ENCODE measurements at regions not wholly inside any gene's neighbourhood (a gene's known extent, or its start where the extent isn't known, plus 50 kb on each side); places are given as distances from the start of the nearest gene placed in this dataset.
"Not testable (repeated sequence)": the region's sequence is repeated elsewhere in the genome, so short reads cannot be mapped to it uniquely, and the experiment has no call there.

GRCh38 chr6:128580224-128581110, 60.1 kb upstream of the PTPRK start:
- Mint-ChIP-seq H3K9me3 (no peaks in the 10 kb centered on the region), H3K4me3 (no peak overlapping the region), H3K27ac (no peak overlapping the region), H3K36me3 (no peaks in the 10 kb centered on the region), H3K27me3 (no peaks in the 10 kb centered on the region), H3K4me1 (peaks cover 3% of the 10 kb centered on the region)
- POLR2A ChIA-PET = no interaction called here
- DNase-seq = no peak
- no peak for ATAC-seq (ENCODE audit: low read depth)

- H3K27ac Mint-ChIP-seq; H3K4me3 Mint-ChIP-seq; H3K4me1 Mint-ChIP-seq; ATAC-seq (ENCODE audit: low read depth); H3K36me3 Mint-ChIP-seq; H3K27me3 Mint-ChIP-seq; POLR2A ChIA-PET; H3K9me3 Mint-ChIP-seq; DNase-seq: not testable (repeated sequence)
These were observed 54.9 kb upstream of the PTPRK start for GRCh38 chr6:128575254-128575653.

DNA sequence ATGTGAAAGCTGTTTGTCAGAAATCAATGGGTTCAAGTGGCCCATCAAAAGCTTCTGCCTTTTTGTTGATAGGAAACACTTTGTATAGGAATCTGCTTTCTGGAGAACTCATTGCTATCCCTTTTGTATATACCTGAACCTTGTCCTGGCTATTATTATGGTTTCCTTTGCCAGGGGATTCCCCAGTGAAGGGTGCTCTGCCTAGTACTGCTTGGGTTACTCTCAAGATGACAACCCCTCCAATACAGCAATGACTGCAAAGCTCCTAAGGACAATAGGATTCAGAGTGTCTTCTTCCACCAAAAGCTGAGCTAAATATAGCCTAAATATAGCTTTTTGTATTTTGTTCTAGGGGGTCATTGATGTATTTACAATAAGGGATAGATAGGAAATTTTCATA, 54.0 kb upstream of the PTPRK start:
- POLR2A ChIA-PET = no interaction called here
- DNase-seq (no peak), ATAC-seq (ENCODE audit: low read depth) (no peak)
- peaks cover 3% of the 10 kb centered on the region for H3K4me1 Mint-ChIP-seq
- H3K27ac Mint-ChIP-seq = no peak overlapping the region
- no peak overlapping the region for H3K4me3 Mint-ChIP-seq
- H3K27me3 Mint-ChIP-seq = no peaks in the 10 kb centered on the region
- no peaks in the 10 kb centered on the region for H3K9me3 Mint-ChIP-seq
- H3K36me3 Mint-ChIP-seq = no peaks in the 10 kb centered on the region

DNA sequence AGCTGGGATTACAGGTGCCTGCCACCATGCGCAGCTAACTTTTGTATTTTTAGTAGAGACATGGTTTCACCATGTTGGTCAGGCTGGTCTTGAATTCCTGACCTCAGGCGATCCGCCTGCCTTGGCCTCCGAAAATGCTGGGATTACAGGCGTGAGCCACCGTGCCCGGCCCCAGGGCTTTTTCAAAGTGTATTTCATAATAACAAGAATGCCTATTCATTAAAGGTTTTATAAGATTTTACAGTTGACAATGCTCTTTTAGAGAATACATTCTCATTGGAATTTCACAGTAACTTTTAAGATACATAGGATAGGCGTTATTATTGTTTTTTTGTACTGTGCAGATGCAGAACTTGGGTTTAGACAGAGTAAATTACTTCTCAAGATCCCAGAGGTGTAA, 52.6 kb upstream of the PTPRK start:
- Mint-ChIP-seq H3K9me3 (no peaks in the 10 kb centered on the region), H3K4me3 (no peak overlapping the region), H3K4me1 (peaks cover 3% of the 10 kb centered on the region), H3K27ac (no peak overlapping the region), H3K27me3 (no peaks in the 10 kb centered on the region), H3K36me3 (no peaks in the 10 kb centered on the region)
- POLR2A ChIA-PET = no interaction called here
- ATAC-seq (ENCODE audit: low read depth) (no peak), DNase-seq (no peak)

GRCh38 chr6:128572294-128572693, 51.9 kb upstream of the PTPRK start:
- H3K4me3 Mint-ChIP-seq = no peak overlapping the region
- peaks cover 3% of the 10 kb centered on the region for H3K4me1 Mint-ChIP-seq
- DNase-seq (no peak), ATAC-seq (ENCODE audit: low read depth) (no peak)
- no peak overlapping the region for H3K27ac Mint-ChIP-seq
- no peaks in the 10 kb centered on the region for H3K9me3 Mint-ChIP-seq
- no peaks in the 10 kb centered on the region for H3K36me3 Mint-ChIP-seq
- no peaks in the 10 kb centered on the region for H3K27me3 Mint-ChIP-seq
- POLR2A ChIA-PET = no interaction called here

DNA sequence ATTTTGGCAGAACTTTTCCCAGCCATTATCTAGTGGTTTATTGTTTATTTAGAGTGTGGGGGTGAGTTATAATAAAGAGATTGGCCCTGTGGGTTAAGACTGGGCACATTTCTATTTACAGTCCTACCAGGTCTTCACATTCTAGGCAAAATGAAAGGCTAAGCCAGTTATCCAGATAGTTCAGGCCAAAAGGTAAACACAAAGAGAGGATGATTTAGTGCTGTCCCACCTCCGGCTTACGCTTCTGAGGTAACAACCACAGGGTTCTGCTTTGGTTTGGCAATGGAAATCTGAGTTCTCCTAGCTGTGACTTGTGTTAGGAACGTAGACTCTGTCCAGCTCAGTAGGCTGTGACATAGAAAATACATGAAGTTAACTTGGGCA, 50.3 kb upstream of the PTPRK start:
- no peaks in the 10 kb centered on the region for H3K9me3 Mint-ChIP-seq

DNA sequence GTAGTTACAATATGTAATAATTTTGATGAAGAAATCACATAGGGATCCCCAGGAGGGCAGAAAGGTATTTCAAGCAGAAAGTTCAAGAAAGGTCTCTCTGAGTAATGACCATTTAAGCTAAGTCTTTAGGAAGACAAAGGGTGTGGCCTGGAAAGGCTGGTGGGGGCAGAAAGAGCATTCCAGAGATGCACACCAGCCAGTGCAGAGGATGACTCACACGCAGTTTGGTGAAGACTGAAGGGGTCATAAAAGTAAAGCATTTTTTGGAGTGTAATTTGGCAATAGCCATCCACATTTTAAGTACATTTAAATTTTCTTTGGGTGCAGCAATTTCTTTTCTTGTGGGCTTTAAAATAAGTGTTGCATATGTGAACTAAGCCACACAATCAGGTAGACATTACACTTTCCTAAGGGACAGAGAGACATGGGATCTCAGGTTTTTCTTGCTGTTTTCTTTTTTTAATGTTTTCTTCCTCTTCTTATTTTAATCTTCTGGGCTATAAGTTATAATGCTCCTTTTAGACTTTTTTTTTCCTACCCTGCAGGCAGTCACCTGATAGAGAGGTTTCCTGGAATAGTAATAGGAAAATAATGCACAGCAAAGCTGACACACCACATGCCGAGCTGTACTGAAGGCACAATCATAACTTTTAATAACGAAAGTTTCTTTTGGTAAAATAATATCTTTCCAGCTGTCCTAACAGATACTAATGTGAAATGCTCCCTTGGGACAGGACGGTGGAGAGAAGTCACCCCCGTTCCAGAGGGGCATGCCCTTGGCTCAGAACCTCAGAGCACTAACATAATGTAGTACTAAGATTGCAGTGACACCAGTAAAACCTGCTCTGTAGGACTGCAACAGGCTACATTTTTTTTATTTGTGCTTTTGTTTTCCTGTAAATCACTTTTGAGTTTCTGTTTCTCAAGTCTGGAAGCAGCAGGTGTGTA, 49.6 kb upstream of the PTPRK start:
- no peaks in the 10 kb centered on the region for H3K27me3 Mint-ChIP-seq
- no peak for DNase-seq
- no peaks in the 10 kb centered on the region for H3K36me3 Mint-ChIP-seq
- no peak overlapping the region for H3K27ac Mint-ChIP-seq
- POLR2A ChIA-PET = no interaction called here
- no peak for ATAC-seq (ENCODE audit: low read depth)
- no peaks in the 10 kb centered on the region for H3K9me3 Mint-ChIP-seq
- H3K4me1 Mint-ChIP-seq = no peaks in the 10 kb centered on the region
- no peak overlapping the region for H3K4me3 Mint-ChIP-seq

More for the DNA sequence above, 50.3 kb upstream of the PTPRK start:
- POLR2A ChIA-PET = no interaction called here
- Mint-ChIP-seq H3K27ac (no peak overlapping the region), H3K36me3 (no peaks in the 10 kb centered on the region), H3K4me1 (no peaks in the 10 kb centered on the region), H3K4me3 (no peak overlapping the region), H3K27me3 (no peaks in the 10 kb centered on the region)
- no peak for DNase-seq
- no peak for ATAC-seq (ENCODE audit: low read depth)

Measured in activated naive CD8-positive, alpha-beta T cell treated with anti-CD3 and anti-CD28 coated beads, Interleukin-2, amount 10 ng/mL, durations not matched to agents 7 days and 5 days (primary cell).